GM10266 (cell line): ENCODE measurements at regions not wholly inside any gene's neighbourhood (a gene's known extent, or its start where the extent isn't known, plus 50 kb on each side); places are given as distances from the start of the nearest gene placed in this dataset.

Experiments used
- DNase-seq: peaks from one replicate; pipeline ENCODE4 v3.0.0; 2012; ENCODE audit errors: extremely low spot score
- TF ChIP-seq, protein P1 (sequence below): IDR thresholded peaks from 2 replicates; pipeline ENCODE4 v1.5.1; 2012; ENCODE audit warnings: mild to moderate bottlenecking, low read depth; ENCODE audit not compliant: control insufficient read depth, insufficient read depth; ENCODE audit errors: missing control alignments

- no peak for DNase-seq
- TF ChIP-seq, protein P1, sequence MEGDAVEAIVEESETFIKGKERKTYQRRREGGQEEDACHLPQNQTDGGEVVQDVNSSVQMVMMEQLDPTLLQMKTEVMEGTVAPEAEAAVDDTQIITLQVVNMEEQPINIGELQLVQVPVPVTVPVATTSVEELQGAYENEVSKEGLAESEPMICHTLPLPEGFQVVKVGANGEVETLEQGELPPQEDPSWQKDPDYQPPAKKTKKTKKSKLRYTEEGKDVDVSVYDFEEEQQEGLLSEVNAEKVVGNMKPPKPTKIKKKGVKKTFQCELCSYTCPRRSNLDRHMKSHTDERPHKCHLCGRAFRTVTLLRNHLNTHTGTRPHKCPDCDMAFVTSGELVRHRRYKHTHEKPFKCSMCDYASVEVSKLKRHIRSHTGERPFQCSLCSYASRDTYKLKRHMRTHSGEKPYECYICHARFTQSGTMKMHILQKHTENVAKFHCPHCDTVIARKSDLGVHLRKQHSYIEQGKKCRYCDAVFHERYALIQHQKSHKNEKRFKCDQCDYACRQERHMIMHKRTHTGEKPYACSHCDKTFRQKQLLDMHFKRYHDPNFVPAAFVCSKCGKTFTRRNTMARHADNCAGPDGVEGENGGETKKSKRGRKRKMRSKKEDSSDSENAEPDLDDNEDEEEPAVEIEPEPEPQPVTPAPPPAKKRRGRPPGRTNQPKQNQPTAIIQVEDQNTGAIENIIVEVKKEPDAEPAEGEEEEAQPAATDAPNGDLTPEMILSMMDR: no peak
Measured at GRCh38 chr6:140046016-140046632, 671.7 kb upstream of the CITED2 start.

DNA sequence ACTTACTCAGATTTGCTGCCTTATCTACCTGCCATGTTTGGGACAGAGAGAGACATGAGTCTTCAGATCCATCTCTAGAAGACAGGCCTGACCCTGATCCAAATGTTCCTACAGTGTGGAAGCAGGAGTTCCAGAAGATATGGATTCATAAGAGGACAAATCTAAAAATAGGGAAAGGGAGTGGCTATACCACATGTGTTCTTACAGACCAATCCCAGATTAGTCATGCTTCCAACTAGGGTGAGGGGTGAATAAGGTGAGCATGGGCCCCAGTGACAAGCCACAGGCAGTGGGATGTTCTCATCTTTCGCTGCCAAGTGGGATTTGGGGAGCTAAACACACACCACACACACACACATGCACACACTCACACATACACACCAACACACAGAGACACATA lies 670.7 kb upstream of the CITED2 start:
- TF ChIP-seq, protein P1: no peak
- DNase-seq: no peak

GRCh38 chr6:140044626-140045025 lies 670.2 kb upstream of the CITED2 start:
- TF ChIP-seq, protein P1: no peak
- DNase-seq: no peak

- TF ChIP-seq, protein P1: no peak
- no peak for DNase-seq
Measured at GRCh38 chr6:140043762-140044378, 669.4 kb upstream of the CITED2 start.

DNA sequence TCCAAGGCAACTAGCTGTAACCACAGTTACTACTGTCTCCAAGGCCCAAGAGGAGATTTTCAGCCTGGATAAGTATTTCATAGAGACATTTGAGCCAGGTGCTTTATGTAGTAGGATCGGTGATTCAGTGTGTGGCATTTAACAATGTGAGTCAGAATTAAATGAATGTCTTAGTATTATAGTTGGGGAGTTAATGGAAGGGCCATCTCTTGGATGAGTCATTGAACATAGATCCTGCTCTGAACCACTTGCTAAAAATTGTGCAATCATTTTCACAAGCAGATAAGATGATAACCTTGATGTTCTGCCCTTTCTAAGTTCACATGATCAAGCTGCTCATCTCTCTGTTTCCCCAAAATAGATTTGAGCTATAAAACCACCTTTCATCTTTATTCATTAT lies 668.9 kb upstream of the CITED2 start:
- TF ChIP-seq, protein P1: no peak
- DNase-seq: no peak

- no peak for DNase-seq
- TF ChIP-seq, protein P1: no peak
Measured at GRCh38 chr6:140041571-140042332, 667.3 kb upstream of the CITED2 start.

DNA sequence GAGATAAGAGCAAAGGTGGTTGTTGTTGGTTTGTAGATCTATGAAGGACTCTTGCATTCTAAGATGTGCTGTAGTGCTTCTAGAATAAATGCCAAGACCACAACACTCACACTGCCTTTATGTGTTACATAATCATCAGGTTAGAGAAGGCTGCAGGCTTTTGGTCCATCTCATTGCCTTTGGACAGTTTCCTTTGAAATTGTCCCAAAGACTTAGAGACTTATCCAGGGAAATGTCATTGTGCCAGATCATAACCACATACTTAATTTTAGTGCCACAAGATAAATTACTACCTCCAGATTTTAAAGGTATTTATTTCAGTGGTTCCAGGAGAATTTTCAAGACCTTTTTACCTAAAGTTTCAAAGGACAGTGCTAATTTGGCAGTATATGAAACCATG lies 666.6 kb upstream of the CITED2 start:
- TF ChIP-seq, protein P1: no peak
- no peak for DNase-seq
